Neural progenitor cell (in vitro differentiated cells): ENCODE measurements at regions not wholly inside any gene's neighbourhood (a gene's known extent, or its start where the extent isn't known, plus 50 kb on each side); places are given as distances from the start of the nearest gene placed in this dataset.
"Not testable (repeated sequence)": the region's sequence is repeated elsewhere in the genome, so short reads cannot be mapped to it uniquely, and the experiment has no call there.

Source experiments
- DNase-seq: peaks from one replicate; pipeline ENCODE4 v3.0.0-alpha.2; 2016; ENCODE audit warnings: low spot score
- H2AFZ ChIP-seq: fragments of 200-600 bp; sonication (generic); replicated peaks from 2 replicates; pipeline ENCODE4 v1.6.1; 2016; ENCODE audit warnings: antibody characterized with exemption
- H3F3A ChIP-seq: fragments of 200-600 bp; sonication (generic); 2 replicates; pipeline ENCODE4 v1.6.1; 2016; ENCODE audit warnings: antibody characterized with exemption, low read depth
- H3K27ac ChIP-seq: fragments of 200-600 bp; sonication (generic); 2 replicates; pipeline ENCODE4 v1.5.1; 2016; ENCODE audit warnings: mild to moderate bottlenecking
- H3K27me3 ChIP-seq: fragments of 200-600 bp; sonication (generic); 2 replicates; pipeline ENCODE4 v1.6.1; 2016; ENCODE audit warnings: mild to moderate bottlenecking, moderate library complexity
- H3K36me3 ChIP-seq: fragments of 200-600 bp; sonication (generic); 2 replicates; pipeline ENCODE4 v1.5.1; 2016
- H3K4me1 ChIP-seq: fragments of 200-600 bp; sonication (generic); 2 replicates; pipeline ENCODE4 v1.6.1; 2016; ENCODE audit warnings: mixed run types
- H3K4me2 ChIP-seq: fragments of 200-600 bp; sonication (generic); 2 replicates; pipeline ENCODE4 v1.6.1; 2016
- H3K4me3 ChIP-seq: fragments of 200-600 bp; sonication (generic); 2 replicates; pipeline ENCODE4 v1.5.1; 2016
- H3K79me2 ChIP-seq: fragments of 200-600 bp; sonication (generic); 2 replicates; pipeline ENCODE4 v1.6.1; 2016; ENCODE audit warnings: low read depth
- H3K9ac ChIP-seq: fragments of 200-600 bp; sonication (generic); 2 replicates; pipeline ENCODE4 v1.6.1; 2016
- H3K9me3 ChIP-seq: fragments of 200-600 bp; sonication (generic); 2 replicates; pipeline ENCODE4 v1.5.1; 2016; ENCODE audit warnings: low read depth
- H4K20me1 ChIP-seq: fragments of 200-600 bp; sonication (generic); 2 replicates; pipeline ENCODE4 v1.6.1; 2016; ENCODE audit warnings: low read depth
- H3K27ac Mint-ChIP-seq: 3 replicates; pipeline ENCODE4 v1.8.0; 2021; ENCODE audit warnings: mixed read lengths
- H3K27me3 Mint-ChIP-seq: 2 replicates; pipeline ENCODE4 v1.8.0; 2022; ENCODE audit warnings: low read depth, mild to moderate bottlenecking, inconsistent platforms, moderate library complexity, mixed read lengths; ENCODE audit not compliant: insufficient read depth
- H3K36me3 Mint-ChIP-seq: 3 replicates; pipeline ENCODE4 v1.8.0; 2021; ENCODE audit warnings: mixed read lengths
- H3K4me1 Mint-ChIP-seq: 3 replicates; pipeline ENCODE4 v1.8.0; 2021; ENCODE audit warnings: mixed read lengths
- H3K4me3 Mint-ChIP-seq: 3 replicates; pipeline ENCODE4 v1.8.0; 2021; ENCODE audit warnings: mild to moderate bottlenecking, moderate library complexity, mixed read lengths
- H3K9me3 Mint-ChIP-seq: 3 replicates; pipeline ENCODE4 v1.8.0; 2020; ENCODE audit warnings: mixed read lengths
- CTCF ChIP-seq: fragments of 200-600 bp; sonication (generic); IDR thresholded peaks from 2 replicates; pipeline ENCODE4 v1.5.1; 2017; ENCODE audit warnings: antibody characterized with exemption, mild to moderate bottlenecking
- EZH2 ChIP-seq: fragments of 200-600 bp; sonication (generic); IDR thresholded peaks from 2 replicates; pipeline ENCODE4 v1.6.1; 2017; ENCODE audit warnings: antibody characterized with exemption, mild to moderate bottlenecking, moderate library complexity
- EZH2phosphoT487 ChIP-seq: fragments of 200-600 bp; sonication (generic); IDR thresholded peaks from 2 replicates; pipeline ENCODE4 v1.6.1; 2017; ENCODE audit warnings: antibody characterized with exemption

GRCh38 chr10:105559333-105560097, 918.4 kb downstream of the SORCS3 start:
- Histone ChIP-seq H3K4me1 (no peaks in the 10 kb centered on the region), H3K4me2 (no peak overlapping the region)
- H3K4me1 Mint-ChIP-seq = peaks cover under 1% of the 10 kb centered on the region

GRCh38 chr10:105550453-105550852, 909.4 kb downstream of the SORCS3 start:
- peaks cover 11% of the 10 kb centered on the region for H3K9me3 Mint-ChIP-seq
- not testable (repeated sequence) for H3K36me3 ChIP-seq, H3K4me3 ChIP-seq, H3K9me3 ChIP-seq, H2AFZ ChIP-seq, H3K27me3 Mint-ChIP-seq, H3K4me1 ChIP-seq, DNase-seq, H3K4me3 Mint-ChIP-seq, H3K27me3 ChIP-seq, H4K20me1 ChIP-seq, H3K4me2 ChIP-seq, H3K36me3 Mint-ChIP-seq, H3K79me2 ChIP-seq, H3K27ac Mint-ChIP-seq, H3K9ac ChIP-seq, H3K27ac ChIP-seq, H3F3A ChIP-seq, H3K4me1 Mint-ChIP-seq

More at GRCh38 chr10:105559333-105560097, 918.4 kb downstream of the SORCS3 start:
- Mint-ChIP-seq H3K4me3 (no peak overlapping the region), H3K36me3 (no peaks in the 10 kb centered on the region), H3K9me3 (no peaks in the 10 kb centered on the region), H3K27me3 (peaks cover 2% of the 10 kb centered on the region), H3K27ac (no peak overlapping the region)
- no peaks in the 10 kb centered on the region for H3K79me2 ChIP-seq
- H3K27ac ChIP-seq = no peak overlapping the region
- no peak overlapping the region for H3K9ac ChIP-seq
- TF ChIP-seq EZH2phosphoT487 (no peak), CTCF (no peak), EZH2 (no peak)
- DNase-seq = no peak
- no peaks in the 10 kb centered on the region for H3K9me3 ChIP-seq
- H2AFZ ChIP-seq = no peak overlapping the region
- H3F3A ChIP-seq = no peaks in the 10 kb centered on the region
- no peaks in the 10 kb centered on the region for H4K20me1 ChIP-seq
- no peaks in the 10 kb centered on the region for H3K27me3 ChIP-seq
- no peak overlapping the region for H3K4me3 ChIP-seq
- H3K36me3 ChIP-seq = no peaks in the 10 kb centered on the region

GRCh38 chr10:105549731-105550130, 908.6 kb downstream of the SORCS3 start:
- peaks cover 8% of the 10 kb centered on the region for H3K4me1 Mint-ChIP-seq
- H3K4me3 Mint-ChIP-seq = no peak overlapping the region
- no peak overlapping the region for H3K27ac Mint-ChIP-seq
- Histone ChIP-seq H3K27me3 (no peaks in the 10 kb centered on the region), H3K4me2 (no peak overlapping the region), H3K27ac (no peak overlapping the region), H3K4me1 (peaks cover 5% of the 10 kb centered on the region), H4K20me1 (no peaks in the 10 kb centered on the region), H3K9ac (no peak overlapping the region), H3K9me3 (no peaks in the 10 kb centered on the region), H3F3A (no peaks in the 10 kb centered on the region), H3K36me3 (no peaks in the 10 kb centered on the region), H3K79me2 (no peaks in the 10 kb centered on the region), H2AFZ (no peak overlapping the region), H3K4me3 (no peak overlapping the region)
- peaks cover 2% of the 10 kb centered on the region for H3K27me3 Mint-ChIP-seq
- H3K9me3 Mint-ChIP-seq = peaks cover 11% of the 10 kb centered on the region
- no peak for DNase-seq
- H3K36me3 Mint-ChIP-seq = no peaks in the 10 kb centered on the region
- TF ChIP-seq EZH2 (no peak), EZH2phosphoT487 (no peak), CTCF (no peak)

- no peak overlapping the region for H3K9ac ChIP-seq
- no peak for TF ChIP-seq CTCF
- no peak for TF ChIP-seq EZH2
- no peak for TF ChIP-seq EZH2phosphoT487
- peaks cover 5% of the 10 kb centered on the region for H3F3A ChIP-seq
- H3K27me3 ChIP-seq = no peaks in the 10 kb centered on the region
- peaks cover 5% of the 10 kb centered on the region for H3K9me3 Mint-ChIP-seq
- no peaks in the 10 kb centered on the region for H4K20me1 ChIP-seq
- no peak overlapping the region for H3K4me2 ChIP-seq
- H3K4me1 ChIP-seq = peaks cover 21% of the 10 kb centered on the region
- H3K4me1 Mint-ChIP-seq = peaks cover 35% of the 10 kb centered on the region
- no peak overlapping the region for H3K4me3 Mint-ChIP-seq
- no peak overlapping the region for H2AFZ ChIP-seq
- no peak overlapping the region for H3K27ac ChIP-seq
- no peaks in the 10 kb centered on the region for H3K9me3 ChIP-seq
- peaks cover 2% of the 10 kb centered on the region for H3K27me3 Mint-ChIP-seq
- no peaks in the 10 kb centered on the region for H3K36me3 ChIP-seq
- no peak for DNase-seq
- H3K4me3 ChIP-seq = no peak overlapping the region
- H3K27ac Mint-ChIP-seq = no peak overlapping the region
- no peaks in the 10 kb centered on the region for H3K36me3 Mint-ChIP-seq
- H3K79me2 ChIP-seq = no peaks in the 10 kb centered on the region
Observed at GRCh38 chr10:105545101-105545500, 904.0 kb downstream of the SORCS3 start.
